DND-41 (cell line): ENCODE measurements at regions not wholly inside any gene's neighbourhood (a gene's known extent, or its start where the extent isn't known, plus 50 kb on each side); places are given as distances from the start of the nearest gene placed in this dataset.

Experiments
- ATAC-seq: fragments of 200-7000 bp; cut with Tn5 transposase; 3 replicates; pipeline ENCODE4 v1.9.1; 2021; ENCODE audit warnings: low read depth; ENCODE audit not compliant: insufficient read depth
- DNase-seq: peaks from one replicate; pipeline ENCODE4 v3.0.0-alpha.2; 2020
- H2AFZ ChIP-seq: 2 replicates; pipeline ENCODE4 v1.6.0; 2012; ENCODE audit warnings: low read depth, low read length
- H3K27ac ChIP-seq: 2 replicates; pipeline ENCODE4 v1.5.1; 2012; ENCODE audit warnings: low read length, inconsistent platforms
- H3K27me3 ChIP-seq: fragments of 200-600 bp; sonication (generic); 2 replicates; pipeline ENCODE4 v1.6.0; 2012; ENCODE audit warnings: low read length, mild to moderate bottlenecking, inconsistent platforms; ENCODE audit not compliant: insufficient read depth, poor library complexity
- H3K36me3 ChIP-seq: 2 replicates; pipeline ENCODE4 v1.5.1; 2012; ENCODE audit warnings: low read length, inconsistent platforms; ENCODE audit not compliant: insufficient read depth
- H3K4me1 ChIP-seq: 2 replicates; pipeline ENCODE4 v1.5.1; 2012; ENCODE audit warnings: mild to moderate bottlenecking, low read length; ENCODE audit not compliant: insufficient read depth
- H3K4me2 ChIP-seq: 2 replicates; pipeline ENCODE4 v1.6.0; 2012; ENCODE audit warnings: mild to moderate bottlenecking, moderate library complexity, low read length, inconsistent platforms; ENCODE audit not compliant: insufficient read depth
- H3K4me3 ChIP-seq, 2 experiments: fragments of 200-600 bp in 1 of 2; shearing (Covaris generic) in 1 of 2; 2 replicates each; pipeline ENCODE4 v1.5.1; 2012 to 2016; ENCODE audit warnings: inconsistent platforms in 2 of 2, low read length in 2 of 2, mild to moderate bottlenecking in 2 of 2, low read depth in 1 of 2, moderate library complexity in 1 of 2
- H3K79me2 ChIP-seq: 2 replicates; pipeline ENCODE4 v1.6.0; 2012; ENCODE audit warnings: low read length, inconsistent platforms; ENCODE audit not compliant: insufficient read depth
- H3K9ac ChIP-seq: 2 replicates; pipeline ENCODE4 v1.6.0; 2012; ENCODE audit warnings: low read depth, mild to moderate bottlenecking, inconsistent platforms, low read length, moderate library complexity
- H3K9me3 ChIP-seq: 2 replicates; pipeline ENCODE4 v1.5.1; 2012; ENCODE audit warnings: low read length, moderate library complexity, mild to moderate bottlenecking, inconsistent platforms; ENCODE audit not compliant: insufficient read depth, severe bottlenecking
- H4K20me1 ChIP-seq: 2 replicates; pipeline ENCODE4 v1.6.0; 2012; ENCODE audit warnings: low read length; ENCODE audit not compliant: insufficient read depth
- EZH2 ChIP-seq: IDR thresholded peaks from 3 replicates; pipeline ENCODE4 v1.6.1; 2012; ENCODE audit warnings: borderline replicate concordance, low read depth, mild to moderate bottlenecking, moderate library complexity, low read length, inconsistent platforms; ENCODE audit not compliant: severe bottlenecking
- TF ChIP-seq, protein P1 (sequence below): IDR thresholded peaks from 2 replicates; pipeline ENCODE4 v1.5.1; 2012; ENCODE audit warnings: borderline replicate concordance, low read length, moderate library complexity, mild to moderate bottlenecking; ENCODE audit not compliant: poor library complexity, severe bottlenecking; ENCODE audit errors: extremely low read depth

DNA sequence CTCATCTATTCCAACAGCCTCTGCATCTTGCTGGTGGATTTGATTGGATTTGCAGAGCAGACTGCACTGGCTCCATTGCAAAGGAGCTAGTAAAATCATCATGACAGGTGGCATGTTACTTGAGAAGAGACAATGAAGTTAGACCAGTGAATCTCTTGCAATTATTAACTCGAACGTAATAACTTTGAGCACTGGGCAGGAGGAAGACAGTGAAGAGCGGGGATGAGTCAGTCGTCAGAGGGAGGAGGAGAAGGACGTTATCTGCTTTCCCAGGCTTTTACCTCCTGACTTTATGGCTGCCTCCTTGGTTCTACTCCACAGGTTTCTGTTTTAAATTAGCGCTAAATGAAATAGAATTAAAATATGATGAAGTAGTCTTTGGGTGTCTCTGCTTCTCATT, 257.8 kb upstream of the IPO5 start:
- TF ChIP-seq EZH2: no peak
- TF ChIP-seq, protein P1, sequence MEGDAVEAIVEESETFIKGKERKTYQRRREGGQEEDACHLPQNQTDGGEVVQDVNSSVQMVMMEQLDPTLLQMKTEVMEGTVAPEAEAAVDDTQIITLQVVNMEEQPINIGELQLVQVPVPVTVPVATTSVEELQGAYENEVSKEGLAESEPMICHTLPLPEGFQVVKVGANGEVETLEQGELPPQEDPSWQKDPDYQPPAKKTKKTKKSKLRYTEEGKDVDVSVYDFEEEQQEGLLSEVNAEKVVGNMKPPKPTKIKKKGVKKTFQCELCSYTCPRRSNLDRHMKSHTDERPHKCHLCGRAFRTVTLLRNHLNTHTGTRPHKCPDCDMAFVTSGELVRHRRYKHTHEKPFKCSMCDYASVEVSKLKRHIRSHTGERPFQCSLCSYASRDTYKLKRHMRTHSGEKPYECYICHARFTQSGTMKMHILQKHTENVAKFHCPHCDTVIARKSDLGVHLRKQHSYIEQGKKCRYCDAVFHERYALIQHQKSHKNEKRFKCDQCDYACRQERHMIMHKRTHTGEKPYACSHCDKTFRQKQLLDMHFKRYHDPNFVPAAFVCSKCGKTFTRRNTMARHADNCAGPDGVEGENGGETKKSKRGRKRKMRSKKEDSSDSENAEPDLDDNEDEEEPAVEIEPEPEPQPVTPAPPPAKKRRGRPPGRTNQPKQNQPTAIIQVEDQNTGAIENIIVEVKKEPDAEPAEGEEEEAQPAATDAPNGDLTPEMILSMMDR: no peak
- H3K9me3 ChIP-seq: no peaks in the 10 kb centered on the region
- no peak for DNase-seq
- no peaks in the 10 kb centered on the region for H4K20me1 ChIP-seq
- ATAC-seq: no peak
- no peak overlapping the region for H3K4me2 ChIP-seq
- H3K36me3 ChIP-seq: no peaks in the 10 kb centered on the region
- H2AFZ ChIP-seq: no peak overlapping the region
- H3K4me3 ChIP-seq: no peak overlapping the region
- no peaks in the 10 kb centered on the region for H3K4me1 ChIP-seq
- no peaks in the 10 kb centered on the region for H3K79me2 ChIP-seq
- H3K9ac ChIP-seq: no peak overlapping the region
- no peak overlapping the region for H3K27ac ChIP-seq
- H3K27me3 ChIP-seq: peaks cover 3% of the 10 kb centered on the region

GRCh38 chr13:97696921-97697320, 256.6 kb upstream of the IPO5 start:
- Histone ChIP-seq H4K20me1 (no peaks in the 10 kb centered on the region), H3K36me3 (no peaks in the 10 kb centered on the region), H3K27me3 (peaks cover 3% of the 10 kb centered on the region), H3K9me3 (no peaks in the 10 kb centered on the region), H3K9ac (no peak overlapping the region), H3K79me2 (no peaks in the 10 kb centered on the region), H3K4me2 (no peak overlapping the region), H3K27ac (no peak overlapping the region), H2AFZ (no peak overlapping the region), H3K4me1 (no peaks in the 10 kb centered on the region), H3K4me3 (no peak overlapping the region)
- ATAC-seq (no peak), DNase-seq (no peak)
- TF ChIP-seq, protein P1: no peak

GRCh38 chr13:97700306-97700848, 253.1 kb upstream of the IPO5 start:
- no peak for DNase-seq
- Histone ChIP-seq H3K9ac (no peak overlapping the region), H3K27me3 (peaks cover 3% of the 10 kb centered on the region), H3K79me2 (no peaks in the 10 kb centered on the region), H4K20me1 (no peaks in the 10 kb centered on the region), H3K36me3 (no peaks in the 10 kb centered on the region), H3K4me3 (no peak overlapping the region), H3K27ac (no peak overlapping the region), H3K9me3 (no peaks in the 10 kb centered on the region), H2AFZ (no peak overlapping the region), H3K4me2 (no peak overlapping the region), H3K4me1 (no peaks in the 10 kb centered on the region)
- no peak for ATAC-seq
- TF ChIP-seq, protein P1: no peak
- no peak for TF ChIP-seq EZH2

GRCh38 chr13:97702614-97703013, 250.9 kb upstream of the IPO5 start:
- no peaks in the 10 kb centered on the region for H3K36me3 ChIP-seq

More at GRCh38 chr13:97702614-97703013, 250.9 kb upstream of the IPO5 start:
- Histone ChIP-seq H3K9ac (no peak overlapping the region), H3K27me3 (peaks cover 3% of the 10 kb centered on the region), H4K20me1 (no peaks in the 10 kb centered on the region), H3K79me2 (no peaks in the 10 kb centered on the region), H3K4me1 (no peaks in the 10 kb centered on the region), H3K9me3 (no peaks in the 10 kb centered on the region), H3K4me2 (no peak overlapping the region), H3K4me3 (no peak overlapping the region), H2AFZ (no peak overlapping the region), H3K27ac (no peak overlapping the region)
- no peak for DNase-seq
- TF ChIP-seq EZH2: no peak
- no peak for ATAC-seq
